Testis (tissue), 2 donors: ENCODE measurements at regions not wholly inside any gene's neighbourhood (a gene's known extent, or its start where the extent isn't known, plus 50 kb on each side); places are given as distances from the start of the nearest gene placed in this dataset.

Experiments
- DNase-seq: peaks from one replicate; pipeline ENCODE4 v3.0.0-alpha.2; 2019
- H3K27ac ChIP-seq, 2 donors: fragments of 200-600 bp; sonication (generic); one replicate each; pipeline ENCODE4 v1.5.1; 2019
- H3K27me3 ChIP-seq: fragments of 200-600 bp; sonication (generic); one replicate; pipeline ENCODE4 v1.5.1; 2019
- H3K36me3 ChIP-seq: fragments of 200-600 bp; sonication (generic); one replicate; pipeline ENCODE4 v1.5.1; 2017; ENCODE audit warnings: low read depth; ENCODE audit errors: missing control alignments
- H3K4me1 ChIP-seq: fragments of 200-600 bp; sonication (generic); one replicate; pipeline ENCODE4 v1.5.1; 2019
- H3K4me3 ChIP-seq, 2 donors: fragments of 200-600 bp; sonication (generic); one replicate each; pipeline ENCODE4 v1.5.1; 2017 to 2019
- H3K9me3 ChIP-seq: fragments of 200-600 bp; sonication (generic); one replicate; pipeline ENCODE4 v1.5.1; 2017
- POLR2A ChIP-seq: fragments of 450-650 bp; IDR thresholded peaks from one replicate; pipeline ENCODE4 v1.6.1; 2017; ENCODE audit warnings: antibody characterized with exemption, mild to moderate bottlenecking, moderate library complexity
- WGBS, 2 donors: methylation state at CpG; one replicate each; pipeline ENCODE4 v1.1.5; 2018; 5-methylcytosine and 5-hydroxymethylcytosine counted together
- intact Hi-C: fragments of 100-400 bp; cut with DNase I; formaldehyde crosslinking; loops from one replicate; pipeline ENCODE4 v1.15.1; 2023; ENCODE audit warnings: low total_unique reads
- TF ChIP-seq, protein P1 (sequence below), 3 experiments: fragments of 450-650 bp in 2 of 3; fragments of 200-600 bp in 1 of 3; sonication (generic) in 1 of 3; IDR thresholded peaks; one replicate each; pipeline ENCODE4 v1.5.1; 2016 to 2019; ENCODE audit warnings: antibody characterized with exemption in 3 of 3, mild to moderate bottlenecking in 2 of 3, moderate library complexity in 1 of 3

DNA sequence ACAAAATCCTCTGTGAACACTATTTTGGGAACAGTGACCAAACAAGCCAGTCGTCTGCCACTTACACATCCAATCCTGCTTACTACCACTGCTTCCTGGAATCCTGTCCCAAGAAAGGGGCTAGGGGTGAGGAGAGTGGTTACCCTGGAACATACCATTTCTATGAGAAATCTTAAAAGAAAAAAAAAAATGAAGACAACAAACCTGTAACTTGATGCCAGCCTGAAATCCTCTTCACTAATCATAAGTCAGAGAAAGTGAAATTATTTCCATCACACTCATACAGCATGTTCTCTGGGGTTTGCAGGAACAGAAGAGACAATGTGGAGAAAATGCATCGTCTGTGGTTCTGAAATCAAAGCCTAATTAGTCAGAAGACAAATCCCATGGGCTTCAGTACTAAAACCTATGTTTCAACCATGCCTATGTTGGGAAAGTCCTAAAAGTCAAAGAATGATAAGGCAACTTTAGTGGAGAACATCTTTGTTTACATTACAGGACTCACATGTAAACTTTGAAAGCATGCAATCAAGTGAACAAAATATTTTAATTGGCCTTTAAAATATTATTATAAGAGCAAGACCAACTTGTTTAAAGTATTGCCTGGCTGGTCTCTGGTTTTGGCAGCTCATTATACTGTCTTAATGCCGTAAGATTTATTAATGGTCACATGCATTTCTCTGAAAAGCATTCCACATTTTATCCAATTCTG is 220.7 kb downstream of the LTN1 start:
- Histone ChIP-seq H3K27me3 (no peaks in the 10 kb centered on the region), H3K4me1 (no peaks in the 10 kb centered on the region), H3K4me3 (no peak overlapping the region), H3K36me3 (no peaks in the 10 kb centered on the region), H3K27ac (no peak overlapping the region), H3K9me3 (no peaks in the 10 kb centered on the region)
- intact Hi-C loops, result no loop called here
- no peak for DNase-seq
- TF ChIP-seq, protein P1, sequence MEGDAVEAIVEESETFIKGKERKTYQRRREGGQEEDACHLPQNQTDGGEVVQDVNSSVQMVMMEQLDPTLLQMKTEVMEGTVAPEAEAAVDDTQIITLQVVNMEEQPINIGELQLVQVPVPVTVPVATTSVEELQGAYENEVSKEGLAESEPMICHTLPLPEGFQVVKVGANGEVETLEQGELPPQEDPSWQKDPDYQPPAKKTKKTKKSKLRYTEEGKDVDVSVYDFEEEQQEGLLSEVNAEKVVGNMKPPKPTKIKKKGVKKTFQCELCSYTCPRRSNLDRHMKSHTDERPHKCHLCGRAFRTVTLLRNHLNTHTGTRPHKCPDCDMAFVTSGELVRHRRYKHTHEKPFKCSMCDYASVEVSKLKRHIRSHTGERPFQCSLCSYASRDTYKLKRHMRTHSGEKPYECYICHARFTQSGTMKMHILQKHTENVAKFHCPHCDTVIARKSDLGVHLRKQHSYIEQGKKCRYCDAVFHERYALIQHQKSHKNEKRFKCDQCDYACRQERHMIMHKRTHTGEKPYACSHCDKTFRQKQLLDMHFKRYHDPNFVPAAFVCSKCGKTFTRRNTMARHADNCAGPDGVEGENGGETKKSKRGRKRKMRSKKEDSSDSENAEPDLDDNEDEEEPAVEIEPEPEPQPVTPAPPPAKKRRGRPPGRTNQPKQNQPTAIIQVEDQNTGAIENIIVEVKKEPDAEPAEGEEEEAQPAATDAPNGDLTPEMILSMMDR (IDR thresholded peaks at IDR 0.05), result no peak
- no peak for TF ChIP-seq POLR2A
- 57% methylated on average over 3 of the region's 3 CpGs for WGBS, 2 donors

DNA sequence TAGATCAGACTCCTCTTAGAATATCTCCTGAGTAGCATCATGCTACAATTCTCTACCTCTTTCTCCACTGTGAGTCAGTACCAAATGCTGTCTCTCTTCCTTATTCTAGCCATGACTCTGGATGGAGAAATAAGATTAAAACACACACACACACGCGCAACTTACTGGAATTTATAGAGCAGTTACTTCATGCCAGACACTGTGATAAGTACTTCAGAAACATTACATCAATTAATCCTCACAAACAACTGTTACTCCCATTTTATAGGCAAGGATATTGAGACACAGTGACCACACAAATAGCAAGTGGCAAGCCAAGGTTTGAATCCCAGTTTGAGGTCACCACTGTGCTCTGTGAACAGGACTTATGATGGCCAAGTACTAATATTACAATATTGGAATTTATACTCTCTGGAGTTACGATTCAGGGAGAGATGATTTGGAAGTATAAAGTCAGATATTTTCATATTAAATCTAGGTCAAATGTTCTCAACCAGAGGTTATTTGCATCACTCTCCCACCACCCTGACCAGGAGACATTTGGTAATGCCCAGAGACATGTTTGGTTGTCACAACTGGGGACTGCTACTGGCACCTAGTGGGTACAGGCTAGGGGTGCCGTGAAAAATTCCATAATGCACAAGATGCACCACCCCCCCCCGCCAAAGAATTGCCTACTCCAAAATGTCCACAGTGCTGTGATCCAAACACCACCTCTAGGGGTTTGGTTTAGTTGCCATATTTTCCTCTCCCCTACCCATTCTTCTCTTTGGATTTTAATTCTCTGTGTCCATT is 221.6 kb downstream of the LTN1 start:
- DNase-seq, result no peak
- no peaks in the 10 kb centered on the region for H3K9me3 ChIP-seq
- TF ChIP-seq, protein P1 (IDR thresholded peaks at IDR 0.05), result no peak
- no peak for TF ChIP-seq POLR2A
- H3K27ac ChIP-seq, result no peak overlapping the region
- no peak overlapping the region for H3K4me3 ChIP-seq
- H3K36me3 ChIP-seq, result no peaks in the 10 kb centered on the region
- intact Hi-C loops, result no loop called here
- no peaks in the 10 kb centered on the region for H3K4me1 ChIP-seq
- no peaks in the 10 kb centered on the region for H3K27me3 ChIP-seq
- 84 to 92% methylated on average over 5 of the region's 5 CpGs for WGBS, 2 donors

DNA sequence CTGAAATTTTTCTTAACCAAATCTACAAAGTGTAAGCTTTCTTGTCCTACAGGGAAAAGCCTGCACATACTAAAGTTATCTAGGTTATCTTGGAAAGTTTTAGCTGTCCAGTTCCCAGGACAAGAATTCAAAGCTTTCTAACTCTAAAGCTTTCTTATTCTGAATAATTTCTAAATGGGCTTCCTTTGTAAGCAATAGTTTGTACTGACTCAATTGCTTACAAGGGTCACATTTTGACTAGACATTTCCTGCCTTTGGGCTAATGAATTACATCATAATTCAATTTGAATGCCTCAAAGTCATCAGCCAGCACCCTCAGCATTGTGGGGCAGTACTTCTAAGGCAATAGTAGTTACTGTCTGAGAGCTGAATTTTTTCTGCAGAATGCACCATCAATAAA is 223.0 kb downstream of the LTN1 start:
- H3K9me3 ChIP-seq, result no peaks in the 10 kb centered on the region
- no peaks in the 10 kb centered on the region for H3K4me1 ChIP-seq
- intact Hi-C loops, result no loop called here
- H3K4me3 ChIP-seq, result no peak overlapping the region
- no peak overlapping the region for H3K27ac ChIP-seq
- TF ChIP-seq, protein P1 (IDR thresholded peaks at IDR 0.05), result no peak
- TF ChIP-seq POLR2A, result no peak
- no peaks in the 10 kb centered on the region for H3K36me3 ChIP-seq
- DNase-seq, result no peak
- H3K27me3 ChIP-seq, result no peaks in the 10 kb centered on the region

DNA sequence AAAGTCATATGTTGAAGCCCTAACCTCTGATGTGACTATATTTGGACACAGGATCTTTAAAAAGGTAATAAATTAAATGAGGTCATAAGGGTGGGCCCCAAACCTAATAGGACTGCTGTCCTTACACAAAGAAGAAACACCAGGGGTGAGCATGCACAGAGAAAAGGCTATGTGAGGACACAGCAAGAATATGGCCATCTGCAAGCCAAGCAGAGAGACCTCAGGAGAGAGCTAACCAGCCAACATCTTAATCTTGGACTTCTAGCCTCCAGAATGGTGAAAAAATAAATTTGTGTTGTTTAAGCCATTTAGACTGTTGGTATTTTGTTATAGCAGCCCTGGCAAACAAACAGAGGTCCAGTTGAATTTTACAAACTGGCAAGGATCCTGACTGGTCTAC is 223.9 kb downstream of the LTN1 start:
- H3K4me1 ChIP-seq, result no peaks in the 10 kb centered on the region
- intact Hi-C loops, result no loop called here
- no peak overlapping the region for H3K4me3 ChIP-seq
- no peak overlapping the region for H3K27ac ChIP-seq
- TF ChIP-seq, protein P1 (IDR thresholded peaks at IDR 0.05), result no peak
- no peak for TF ChIP-seq POLR2A
- no peak for DNase-seq
- H3K36me3 ChIP-seq, result no peaks in the 10 kb centered on the region
- H3K27me3 ChIP-seq, result no peaks in the 10 kb centered on the region
- no peaks in the 10 kb centered on the region for H3K9me3 ChIP-seq
